ENCODE measurements at regions not wholly inside any gene's neighbourhood (a gene's known extent, or its start where the extent isn't known, plus 50 kb on each side); places are given as distances from the start of the nearest gene placed in this dataset.
"Not testable (repeated sequence)": the region's sequence is repeated elsewhere in the genome, so short reads cannot be mapped to it uniquely, and the experiment has no call there.

- DNase-seq: no peak
These were observed 323.4 kb downstream of the BCL11A start for GRCh38 chr2:60230037-60230436.

DNA sequence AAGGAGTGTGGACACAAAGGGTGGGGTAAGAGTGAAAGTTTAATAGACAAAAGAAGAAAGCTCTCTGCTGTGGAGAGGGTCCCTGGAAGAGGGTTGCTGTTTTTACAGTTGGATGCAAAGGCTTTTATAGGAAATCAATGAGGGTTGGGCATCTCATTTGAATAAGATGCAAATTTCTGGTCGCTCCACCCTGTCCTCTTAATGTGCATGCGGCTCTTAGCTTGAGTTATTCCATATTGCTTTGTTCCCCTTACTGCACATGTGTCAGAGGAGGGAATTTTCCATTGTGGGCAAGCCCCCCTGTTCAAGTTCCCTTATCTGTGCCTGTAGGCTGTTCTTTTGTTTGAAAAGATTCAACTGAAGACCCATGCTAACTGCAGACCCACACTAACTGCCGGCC is 326.5 kb downstream of the BCL11A start:
- DNase-seq: no peak

DNA sequence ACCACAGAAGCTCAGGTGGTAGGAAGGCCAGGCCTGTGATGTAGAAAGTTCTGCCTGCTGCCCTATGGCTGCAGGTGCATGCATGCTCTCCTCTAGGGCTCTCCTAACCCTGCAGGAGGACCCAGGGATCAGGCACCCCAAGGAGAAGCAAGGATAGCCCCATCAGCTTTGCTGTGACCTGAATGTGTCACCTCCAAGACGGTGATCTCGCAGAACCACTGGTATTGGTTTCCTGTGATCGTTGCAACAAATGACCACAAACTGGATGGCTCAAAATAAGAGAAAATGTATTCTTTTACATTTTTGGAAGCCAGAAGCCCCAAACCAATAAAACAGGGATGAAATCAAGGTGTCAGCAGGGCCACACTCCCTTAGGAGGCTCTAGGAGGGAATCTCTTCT is 327.3 kb downstream of the BCL11A start:
- no peak for DNase-seq

DNA sequence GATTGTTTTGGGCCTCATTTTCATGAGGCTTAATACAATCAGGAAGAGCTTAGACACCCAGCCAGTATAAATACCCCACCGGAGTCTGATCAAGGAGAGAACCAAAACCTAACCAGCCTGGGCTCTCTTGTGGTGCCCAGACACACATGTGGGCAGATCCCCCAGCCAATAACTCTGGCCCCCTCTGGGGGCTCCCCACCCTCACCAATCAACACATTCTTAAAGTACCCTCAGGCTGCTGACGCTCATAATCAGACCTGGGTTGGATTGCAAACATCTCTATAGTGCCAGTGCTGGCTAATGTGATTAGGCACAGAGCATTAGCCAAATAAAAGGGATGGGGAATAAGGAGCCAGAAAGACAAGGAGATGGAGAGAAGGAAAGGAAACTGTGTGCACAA is 329.6 kb downstream of the BCL11A start:
- DNase-seq: no peak

- no peak for DNase-seq
These were observed 332.4 kb downstream of the BCL11A start for GRCh38 chr2:60221098-60221497.

GRCh38 chr2:60219536-60219935 is 333.9 kb downstream of the BCL11A start:
- DNase-seq: no peak

GRCh38 chr2:60216452-60216995 is 336.9 kb downstream of the BCL11A start:
- no peak for DNase-seq

DNA sequence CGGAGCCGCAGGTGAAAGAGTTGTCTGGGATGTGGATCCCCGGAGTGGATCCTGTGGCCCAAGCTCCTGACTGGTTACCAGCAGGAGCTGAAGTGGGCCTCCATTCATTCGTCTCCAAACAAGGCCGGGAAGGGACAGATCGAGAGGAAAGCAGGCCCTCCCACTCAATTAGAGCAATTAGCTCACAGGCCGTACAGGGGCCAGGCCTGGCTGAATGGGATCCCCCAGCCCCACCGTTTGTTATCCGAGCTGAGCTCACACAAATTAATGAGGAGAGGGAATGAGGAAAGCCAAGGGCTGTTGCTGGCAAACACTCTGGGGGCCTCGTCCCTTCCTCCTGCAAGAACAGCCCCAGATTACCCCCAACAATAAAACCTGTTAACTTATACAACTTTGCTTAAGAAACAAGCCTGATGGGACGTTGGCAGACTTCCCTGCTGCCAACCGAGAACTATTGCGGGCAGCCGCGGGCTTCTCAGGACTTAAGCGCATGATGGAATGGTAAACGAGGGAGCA is 338.0 kb downstream of the BCL11A start:
- DNase-seq: no peak

GRCh38 chr2:60214626-60214875 is 338.9 kb downstream of the BCL11A start:
- no peak for DNase-seq

GRCh38 chr2:60213865-60214625 is 339.4 kb downstream of the BCL11A start:
- no peak for DNase-seq

- no peak for DNase-seq
These were observed 341.1 kb downstream of the BCL11A start for GRCh38 chr2:60212181-60212945.

GRCh38 chr2:60189006-60189405 is 364.4 kb downstream of the BCL11A start:
- not testable (repeated sequence) for DNase-seq

- DNase-seq: no peak
These were observed 378.2 kb downstream of the BCL11A start for GRCh38 chr2:60175290-60175689.

DNA sequence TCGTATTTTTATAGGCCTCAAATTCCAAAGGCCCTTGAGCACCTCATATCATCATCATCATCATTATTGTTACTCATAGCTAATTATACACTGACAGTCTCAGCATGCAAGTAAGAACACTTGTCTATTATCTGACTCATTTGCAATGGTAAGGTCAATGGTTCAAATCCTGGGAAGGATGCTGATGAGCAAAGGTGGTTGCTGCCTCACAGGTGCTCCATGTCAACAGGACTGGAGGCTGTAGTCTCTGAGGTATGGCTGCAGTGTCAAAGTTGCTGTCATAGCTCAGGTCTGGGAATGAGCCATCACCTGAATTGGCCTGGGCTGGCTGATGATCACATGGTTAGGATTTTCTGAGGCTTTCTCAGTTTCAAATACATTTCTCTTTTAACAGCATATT is 379.3 kb downstream of the BCL11A start:
- DNase-seq: no peak

DNA sequence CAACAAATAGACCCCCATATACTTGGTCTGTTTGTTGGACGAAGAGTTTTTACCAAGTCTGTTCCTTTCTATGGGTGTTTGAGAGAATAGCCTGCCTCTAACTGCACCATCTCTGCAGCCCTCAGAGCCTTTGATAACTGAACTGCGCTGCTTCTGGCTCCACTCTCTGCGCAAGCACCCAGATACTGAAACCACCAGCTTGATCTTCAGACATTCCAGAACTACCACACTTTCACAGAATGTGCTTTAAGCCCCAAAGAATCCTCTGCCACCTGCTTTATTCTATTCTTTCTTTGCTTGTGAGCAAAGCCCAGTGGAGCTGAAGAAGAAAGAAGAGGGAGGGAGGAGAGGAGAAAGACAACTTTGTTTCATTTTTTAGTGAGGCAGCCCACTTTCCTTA is 380.7 kb downstream of the BCL11A start:
- DNase-seq: no peak

DNA sequence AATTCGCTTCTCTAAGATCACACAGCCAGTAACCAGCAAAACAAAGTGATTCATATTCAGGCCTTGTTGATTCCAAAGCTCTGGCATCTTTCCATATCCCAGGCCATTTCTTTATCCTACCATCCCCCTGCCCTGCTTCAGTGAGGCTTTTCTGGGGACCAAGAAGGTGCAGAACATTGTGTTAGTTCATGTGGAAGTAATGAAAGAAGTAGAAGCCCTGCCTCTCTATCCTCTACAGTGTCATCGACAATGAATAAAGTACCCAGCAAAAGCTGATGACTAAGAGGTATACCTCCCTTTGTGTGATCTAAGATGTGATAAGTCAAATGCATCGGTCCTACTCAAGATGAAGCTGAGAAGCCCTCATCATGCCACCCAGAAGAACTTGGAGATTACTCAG is 383.2 kb downstream of the BCL11A start:
- DNase-seq: no peak

DNA sequence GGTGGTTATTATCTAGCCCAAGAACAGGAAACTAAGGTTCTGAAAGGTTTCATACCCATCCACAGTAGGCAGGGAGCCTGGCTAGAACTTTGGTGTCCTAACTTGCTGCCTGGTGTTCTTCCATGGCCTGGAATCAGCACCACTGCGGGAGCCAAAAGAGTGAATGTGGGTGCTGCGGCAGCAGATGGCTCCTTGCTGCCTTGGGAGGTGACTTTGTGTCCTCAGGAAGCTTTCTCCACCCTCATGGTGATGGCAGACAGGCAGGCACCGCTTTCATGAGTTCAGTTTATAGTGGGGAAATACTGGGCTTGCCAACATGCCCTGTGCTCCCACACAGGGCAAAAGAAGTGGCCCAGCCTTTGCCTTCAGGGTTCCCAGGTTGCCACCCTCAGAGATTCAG is 385.2 kb downstream of the BCL11A start:
- no peak for DNase-seq

DNA sequence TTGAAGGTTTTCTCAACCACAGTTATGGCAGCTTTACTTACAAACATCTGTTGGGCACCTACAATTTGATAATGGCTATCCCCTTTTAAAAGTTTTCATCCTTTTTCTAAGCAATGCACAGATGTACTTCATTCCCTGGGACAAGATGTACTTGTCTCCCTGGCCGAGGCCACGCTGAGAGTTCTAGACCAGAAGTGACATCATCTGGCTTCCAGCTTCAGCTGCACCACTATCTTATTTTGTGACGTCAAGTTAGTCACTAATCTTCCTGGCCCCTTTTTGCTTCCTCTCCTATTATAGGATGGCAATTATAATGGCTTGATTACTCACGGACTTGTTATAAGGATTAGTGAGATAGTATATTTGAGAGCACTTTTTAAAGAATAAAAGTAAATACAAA is 386.4 kb downstream of the BCL11A start:
- no peak for DNase-seq

DNA sequence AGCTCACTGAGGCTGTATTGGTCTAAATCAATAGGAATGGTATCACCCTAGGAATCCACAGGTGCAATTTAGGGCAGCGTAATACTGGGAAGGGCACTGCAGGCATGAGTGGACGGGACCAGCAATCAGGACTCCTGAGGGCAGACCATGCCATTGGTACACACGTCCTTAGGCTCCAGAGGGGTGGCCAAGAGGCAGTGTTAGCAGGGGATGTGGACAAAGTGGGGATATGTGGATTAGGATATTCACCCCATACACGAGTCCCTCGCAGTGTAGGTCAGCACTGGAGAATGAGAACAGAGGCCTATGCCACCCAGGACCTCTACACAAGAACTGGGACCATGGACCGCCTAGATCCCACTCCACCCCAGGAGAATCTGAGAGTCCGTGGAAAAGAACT is 389.8 kb downstream of the BCL11A start:
- no peak for DNase-seq

GRCh38 chr2:60159519-60159918 is 393.9 kb downstream of the BCL11A start:
- no peak for DNase-seq

GRCh38 chr2:60158262-60158661 is 395.2 kb downstream of the BCL11A start:
- no peak for DNase-seq

GRCh38 chr2:60157283-60157682 is 396.2 kb downstream of the BCL11A start:
- no peak for DNase-seq

- no peak for DNase-seq
These were observed 399.3 kb downstream of the BCL11A start for GRCh38 chr2:60154142-60154541.

GRCh38 chr2:60152226-60152833 is 401.1 kb downstream of the BCL11A start:
- DNase-seq: no peak
